Thoracic aorta (tissue), 2 donors: ENCODE measurements at regions not wholly inside any gene's neighbourhood (a gene's known extent, or its start where the extent isn't known, plus 50 kb on each side); places are given as distances from the start of the nearest gene placed in this dataset.
"Not testable (repeated sequence)": the region's sequence is repeated elsewhere in the genome, so short reads cannot be mapped to it uniquely, and the experiment has no call there.

Experiments
- ATAC-seq: fragments of 150-250 bp; one replicate; pipeline ENCODE4 v1.8.0; 2017; ENCODE audit warnings: low read depth; ENCODE audit not compliant: insufficient number of reproducible peaks, low FRiP score
- DNase-seq: peaks from one replicate; pipeline ENCODE4 v3.0.0-alpha.2; 2020; ENCODE audit warnings: low spot score
- H3K27ac ChIP-seq, 2 donors: fragments of 200-600 bp; sonication (generic); 1 replicate in 1 of 2; 2 replicates in 1 of 2; pipeline ENCODE4 v1.5.1; 2016; ENCODE audit warnings: mild to moderate bottlenecking in 2 of 2, moderate library complexity in 2 of 2
- H3K27me3 ChIP-seq: fragments of 200-600 bp; sonication (generic); replicated peaks from 2 replicates; pipeline ENCODE4 v1.6.0; 2016; ENCODE audit warnings: mild to moderate bottlenecking; ENCODE audit not compliant: insufficient read depth
- H3K36me3 ChIP-seq: fragments of 200-600 bp; sonication (generic); one replicate; pipeline ENCODE4 v1.5.1; 2016
- H3K4me1 ChIP-seq, 2 donors: fragments of 200-600 bp; sonication (generic); 1 replicate in 1 of 2; 2 replicates in 1 of 2; pipeline versions ENCODE4 v1.5.1 to v1.6.0; 2016; ENCODE audit warnings: low read depth in 2 of 2, mild to moderate bottlenecking in 1 of 2; ENCODE audit not compliant: control insufficient read depth in 1 of 2
- H3K4me3 ChIP-seq: fragments of 200-600 bp; sonication (generic); 2 replicates; pipeline ENCODE4 v1.5.1; 2016; ENCODE audit warnings: mild to moderate bottlenecking
- H3K9me3 ChIP-seq: fragments of 200-600 bp; sonication (generic); 2 replicates; pipeline ENCODE4 v1.5.1; 2016
- CTCF ChIP-seq: fragments of 200-600 bp; sonication (generic); IDR thresholded peaks from one replicate; pipeline ENCODE4 v1.5.1; 2019; ENCODE audit warnings: antibody characterized with exemption

- H3K4me1 ChIP-seq, result no peaks in the 10 kb centered on the region
- no peaks in the 10 kb centered on the region for H3K27me3 ChIP-seq
- TF ChIP-seq CTCF, result no peak
- H3K36me3 ChIP-seq, result no peaks in the 10 kb centered on the region
- H3K9me3 ChIP-seq, result no peaks in the 10 kb centered on the region
- no peak overlapping the region for H3K4me3 ChIP-seq
- no peak for DNase-seq
- no peak for ATAC-seq
- no peak overlapping the region for H3K27ac ChIP-seq
Observed at GRCh38 chr6:126720304-126720703, 380.4 kb downstream of the CENPW start.

GRCh38 chr6:126721581-126722160, 381.8 kb downstream of the CENPW start:
- TF ChIP-seq CTCF, result no peak
- Histone ChIP-seq H3K4me3 (no peak overlapping the region), H3K36me3 (no peaks in the 10 kb centered on the region), H3K27ac (no peak overlapping the region), H3K4me1 (no peaks in the 10 kb centered on the region), H3K27me3 (no peaks in the 10 kb centered on the region), H3K9me3 (no peaks in the 10 kb centered on the region)
- no peak for DNase-seq
- ATAC-seq, result no peak

GRCh38 chr6:126722411-126722810, 382.5 kb downstream of the CENPW start:
- no peak for DNase-seq

GRCh38 chr6:126723541-126724170, 383.7 kb downstream of the CENPW start:
- Histone ChIP-seq H3K36me3 (no peaks in the 10 kb centered on the region), H3K4me3 (no peak overlapping the region), H3K9me3 (no peaks in the 10 kb centered on the region), H3K4me1 (no peaks in the 10 kb centered on the region), H3K27me3 (no peaks in the 10 kb centered on the region), H3K27ac (no peak overlapping the region)
- ATAC-seq (no peak), DNase-seq (no peak)
- TF ChIP-seq CTCF, result no peak

More at GRCh38 chr6:126722411-126722810, 382.5 kb downstream of the CENPW start:
- H3K9me3 ChIP-seq, result no peaks in the 10 kb centered on the region
- no peak for ATAC-seq
- H3K36me3 ChIP-seq, result no peaks in the 10 kb centered on the region
- H3K27me3 ChIP-seq, result no peaks in the 10 kb centered on the region
- H3K4me3 ChIP-seq, result no peak overlapping the region
- no peaks in the 10 kb centered on the region for H3K4me1 ChIP-seq
- no peak overlapping the region for H3K27ac ChIP-seq
- no peak for TF ChIP-seq CTCF

GRCh38 chr6:126724821-126725220, 384.9 kb downstream of the CENPW start:
- no peak for TF ChIP-seq CTCF
- no peak for ATAC-seq
- Histone ChIP-seq H3K27me3 (no peaks in the 10 kb centered on the region), H3K9me3 (no peaks in the 10 kb centered on the region), H3K36me3 (no peaks in the 10 kb centered on the region), H3K4me3 (no peak overlapping the region), H3K4me1 (no peaks in the 10 kb centered on the region), H3K27ac (no peak overlapping the region)
- DNase-seq, result no peak

- ATAC-seq, H3K9me3 ChIP-seq, DNase-seq, H3K36me3 ChIP-seq, H3K4me3 ChIP-seq, H3K27me3 ChIP-seq, H3K4me1 ChIP-seq, H3K27ac ChIP-seq: not testable (repeated sequence)
Observed at GRCh38 chr6:126726454-126726853, 386.5 kb downstream of the CENPW start.
